B cell (primary cell): ENCODE measurements at regions not wholly inside any gene's neighbourhood (a gene's known extent, or its start where the extent isn't known, plus 50 kb on each side); places are given as distances from the start of the nearest gene placed in this dataset.

Source experiments
- ATAC-seq: fragments of 200-7000 bp; cut with Tn5 transposase; one replicate; pipeline ENCODE4 v1.10.0; 2021; ENCODE audit warnings: low read depth, mild to moderate bottlenecking, moderate number of reproducible peaks, moderate library complexity
- CTCF ChIA-PET: fragments of 350-600 bp; sonication (Branson Sonifier 250); formaldehyde crosslinking; loops from one replicate; lab custom pipeline; 2021; ENCODE audit warnings: antibody characterized with exemption, inconsistent platforms; lab: Charles Lee
- POLR2A ChIA-PET: fragments of 350-600 bp; sonication (Branson Sonifier 250); formaldehyde crosslinking; loops from one replicate; lab custom pipeline; 2021; ENCODE audit warnings: antibody characterized with exemption; lab: Charles Lee
- DNase-seq: peaks from one replicate; pipeline ENCODE4 v3.0.0; 2013
- H2AFZ ChIP-seq: 2 replicates; pipeline ENCODE4 v1.6.1; 2012; ENCODE audit warnings: mild to moderate bottlenecking, low read depth, low read length; ENCODE audit not compliant: insufficient read depth, poor library complexity, severe bottlenecking
- H3K27ac ChIP-seq, 2 donors: 1 replicate in 1 of 2; 2 replicates in 1 of 2; pipeline ENCODE4 v1.5.1; 2012 to 2013; ENCODE audit warnings: low read length in 2 of 2, mild to moderate bottlenecking in 2 of 2, moderate library complexity in 1 of 2
- H3K27me3 ChIP-seq, 4 experiments: fragments of 200-600 bp in 1 of 4; sonication (generic) in 1 of 4; replicated peaks in 1 of 4; 1 replicate in 2 of 4; 2 replicates in 2 of 4; pipeline versions ENCODE4 v1.6.1 to v1.7.0; 2013 to 2016; ENCODE audit warnings: low read length in 3 of 4, mild to moderate bottlenecking in 2 of 4, mixed read lengths in 1 of 4, moderate library complexity in 1 of 4; ENCODE audit not compliant: insufficient read depth in 4 of 4, control insufficient read depth in 3 of 4; ENCODE audit errors: control extremely low read depth in 1 of 4
- H3K36me3 ChIP-seq, 2 experiments: replicated peaks in 1 of 2; 1 replicate in 1 of 2; 2 replicates in 1 of 2; pipeline versions ENCODE4 v1.6.1 to v1.7.1; 2013; ENCODE audit warnings: low read length in 1 of 2; ENCODE audit not compliant: insufficient read depth in 2 of 2, control insufficient read depth in 1 of 2; ENCODE audit errors: control extremely low read depth in 1 of 2, extremely low read depth in 1 of 2
- H3K4me1 ChIP-seq, 2 donors: fragments of 200-600 bp in 1 of 2; sonication (generic) in 1 of 2; 1 replicate in 1 of 2; 2 replicates in 1 of 2; pipeline versions ENCODE4 v1.5.1 to v1.6.1; 2013 to 2017; ENCODE audit warnings: low read length in 2 of 2; ENCODE audit not compliant: control insufficient read depth in 2 of 2, insufficient read depth in 2 of 2
- H3K4me2 ChIP-seq: replicated peaks from 2 replicates; pipeline ENCODE3; 2012; ENCODE audit warnings: mild to moderate bottlenecking, low read depth, low read length; ENCODE audit not compliant: poor library complexity, severe bottlenecking
- H3K4me3 ChIP-seq, 5 experiments: fragments of 200-600 bp in 1 of 5; sonication (generic) in 1 of 5; 1 replicate in 3 of 5; 2 replicates in 2 of 5; pipeline versions ENCODE4 v1.5.1 to v1.7.0; 2011 to 2016; ENCODE audit warnings: low read length in 4 of 5, mild to moderate bottlenecking in 4 of 5, low read depth in 2 of 5, control low read depth in 1 of 5, moderate library complexity in 1 of 5; ENCODE audit not compliant: insufficient read depth in 1 of 5; ENCODE audit errors: control extremely low read depth in 1 of 5, extremely low read depth in 1 of 5
- H3K79me2 ChIP-seq: fragments of 200-600 bp; sonication (generic); one replicate; pipeline ENCODE4 v1.6.0; 2016; ENCODE audit warnings: low read length; ENCODE audit not compliant: control insufficient read depth, insufficient read depth
- H3K9ac ChIP-seq: fragments of 200-600 bp; sonication (generic); 2 replicates; pipeline ENCODE4 v1.6.1; 2017; ENCODE audit warnings: mild to moderate bottlenecking, low read length, moderate library complexity
- H3K9me3 ChIP-seq, 3 donors: one replicate each; pipeline versions ENCODE4 v1.6.1 to v1.7.1; 2013; ENCODE audit warnings: low read length in 2 of 3; ENCODE audit not compliant: control insufficient read depth in 2 of 3, insufficient read depth in 1 of 3; ENCODE audit errors: control extremely low read depth in 1 of 3
- H4K20me1 ChIP-seq: 2 replicates; pipeline ENCODE4 v1.6.0; 2012; ENCODE audit warnings: mild to moderate bottlenecking, low read length; ENCODE audit not compliant: insufficient read depth, control insufficient read depth, poor library complexity, severe bottlenecking
- H3K27ac Mint-ChIP-seq: one replicate; pipeline ENCODE4 v1.8.0; 2021; ENCODE audit warnings: mixed read lengths
- H3K27me3 Mint-ChIP-seq: one replicate; pipeline ENCODE4 v1.8.0; 2021; ENCODE audit warnings: mixed read lengths
- H3K4me1 Mint-ChIP-seq: one replicate; pipeline ENCODE4 v1.8.0; 2021; ENCODE audit warnings: mixed read lengths
- H3K4me3 Mint-ChIP-seq: one replicate; pipeline ENCODE4 v1.8.0; 2021; ENCODE audit warnings: mixed read lengths
- H3K9me3 Mint-ChIP-seq: one replicate; pipeline ENCODE4 v1.8.0; 2022; ENCODE audit warnings: mixed read lengths; ENCODE audit not compliant: insufficient read depth
- EZH2 ChIP-seq: IDR thresholded peaks from 2 replicates; pipeline ENCODE4 v1.6.1; 2012; ENCODE audit warnings: borderline replicate concordance, low read depth, mild to moderate bottlenecking, moderate library complexity, low read length; ENCODE audit not compliant: insufficient read depth, poor library complexity, severe bottlenecking
- WGBS: methylation state at CpG from one replicate; pipeline ENCODE4 v1.1.5; 2013; ENCODE audit warnings: missing lambda C conversion rate; ENCODE audit not compliant: insufficient coverage; 5-methylcytosine and 5-hydroxymethylcytosine counted together
- intact Hi-C: fragments of 100-400 bp; cut with micrococcal nuclease; formaldehyde crosslinking; loops from one replicate; pipeline ENCODE4 v1.10.0; 2022
- TF ChIP-seq, protein P1 (sequence below): fragments of 200-600 bp; IDR thresholded peaks from one replicate; pipeline ENCODE4 v1.8.0; 2022; ENCODE audit warnings: antibody characterized with exemption, mild to moderate bottlenecking

DNA sequence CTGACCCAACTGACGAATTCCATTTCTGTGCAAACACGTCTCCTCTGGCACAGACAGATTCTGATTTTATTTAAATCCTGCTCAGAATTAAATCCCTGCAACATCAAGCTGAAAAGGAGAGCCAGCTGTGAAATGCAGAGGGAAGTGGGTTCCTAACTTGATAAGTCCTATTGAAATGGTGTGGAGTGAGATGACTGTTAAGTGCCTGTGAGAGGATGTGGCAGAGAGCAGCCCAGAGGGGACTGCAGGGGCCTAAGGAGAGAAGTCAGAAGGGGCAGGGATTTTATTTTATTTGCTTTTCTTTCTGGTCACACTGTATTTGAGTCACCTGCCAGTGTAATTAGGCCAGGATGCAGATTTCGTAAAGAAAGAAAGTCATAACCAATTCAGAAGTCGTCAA is 277.4 kb downstream of the NKX6-1 start:
- CTCF ChIA-PET: no interaction called here
- TF ChIP-seq, protein P1, sequence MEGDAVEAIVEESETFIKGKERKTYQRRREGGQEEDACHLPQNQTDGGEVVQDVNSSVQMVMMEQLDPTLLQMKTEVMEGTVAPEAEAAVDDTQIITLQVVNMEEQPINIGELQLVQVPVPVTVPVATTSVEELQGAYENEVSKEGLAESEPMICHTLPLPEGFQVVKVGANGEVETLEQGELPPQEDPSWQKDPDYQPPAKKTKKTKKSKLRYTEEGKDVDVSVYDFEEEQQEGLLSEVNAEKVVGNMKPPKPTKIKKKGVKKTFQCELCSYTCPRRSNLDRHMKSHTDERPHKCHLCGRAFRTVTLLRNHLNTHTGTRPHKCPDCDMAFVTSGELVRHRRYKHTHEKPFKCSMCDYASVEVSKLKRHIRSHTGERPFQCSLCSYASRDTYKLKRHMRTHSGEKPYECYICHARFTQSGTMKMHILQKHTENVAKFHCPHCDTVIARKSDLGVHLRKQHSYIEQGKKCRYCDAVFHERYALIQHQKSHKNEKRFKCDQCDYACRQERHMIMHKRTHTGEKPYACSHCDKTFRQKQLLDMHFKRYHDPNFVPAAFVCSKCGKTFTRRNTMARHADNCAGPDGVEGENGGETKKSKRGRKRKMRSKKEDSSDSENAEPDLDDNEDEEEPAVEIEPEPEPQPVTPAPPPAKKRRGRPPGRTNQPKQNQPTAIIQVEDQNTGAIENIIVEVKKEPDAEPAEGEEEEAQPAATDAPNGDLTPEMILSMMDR: no peak
- no peak for TF ChIP-seq EZH2

GRCh38 chr4:84220990-84221389 is 278.1 kb downstream of the NKX6-1 start:
- H3K4me1 ChIP-seq: no peaks in the 10 kb centered on the region
- no peak overlapping the region for H3K4me3 Mint-ChIP-seq
- H3K27me3 Mint-ChIP-seq: no peaks in the 10 kb centered on the region
- ChIA-PET POLR2A (no interaction called here), CTCF (no interaction called here)
- H3K27ac ChIP-seq: no peak overlapping the region
- no peaks in the 10 kb centered on the region for H3K79me2 ChIP-seq
- H3K4me2 ChIP-seq: no peak overlapping the region
- TF ChIP-seq, protein P1: no peak
- no peak for TF ChIP-seq EZH2
- 84% methylated on average over 4 of the region's 6 CpGs for WGBS
- H2AFZ ChIP-seq: no peak overlapping the region
- intact Hi-C loops: no loop called here
- no peaks in the 10 kb centered on the region for H3K9me3 ChIP-seq
- no peaks in the 10 kb centered on the region for H3K27me3 ChIP-seq
- no peak overlapping the region for H3K9ac ChIP-seq
- ATAC-seq: no peak
- no peaks in the 10 kb centered on the region for H3K9me3 Mint-ChIP-seq
- no peak overlapping the region for H3K4me3 ChIP-seq
- H3K36me3 ChIP-seq: no peaks in the 10 kb centered on the region
- H3K4me1 Mint-ChIP-seq: no peaks in the 10 kb centered on the region
- no peaks in the 10 kb centered on the region for H4K20me1 ChIP-seq
- H3K27ac Mint-ChIP-seq: no peak overlapping the region
- DNase-seq: no peak

More for the DNA sequence above, 277.4 kb downstream of the NKX6-1 start:
- Histone ChIP-seq H4K20me1 (no peaks in the 10 kb centered on the region), H3K79me2 (no peaks in the 10 kb centered on the region), H3K27me3 (no peaks in the 10 kb centered on the region), H3K9me3 (no peaks in the 10 kb centered on the region), H2AFZ (no peak overlapping the region), H3K27ac (no peak overlapping the region), H3K36me3 (no peaks in the 10 kb centered on the region), H3K4me2 (no peak overlapping the region), H3K4me3 (no peak overlapping the region), H3K9ac (no peak overlapping the region), H3K4me1 (no peaks in the 10 kb centered on the region)
- DNase-seq (no peak), ATAC-seq (no peak)
- H3K27ac Mint-ChIP-seq: no peak overlapping the region
- H3K4me1 Mint-ChIP-seq: no peaks in the 10 kb centered on the region
- H3K27me3 Mint-ChIP-seq: no peaks in the 10 kb centered on the region
- 100% methylated on average over 2 of the region's 4 CpGs for WGBS
- POLR2A ChIA-PET: no interaction called here
- no peaks in the 10 kb centered on the region for H3K9me3 Mint-ChIP-seq
- no peak overlapping the region for H3K4me3 Mint-ChIP-seq
- intact Hi-C loops: no loop called here
